ENCODE measurements at regions not wholly inside any gene's neighbourhood (a gene's known extent, or its start where the extent isn't known, plus 50 kb on each side); places are given as distances from the start of the nearest gene placed in this dataset.

DNA sequence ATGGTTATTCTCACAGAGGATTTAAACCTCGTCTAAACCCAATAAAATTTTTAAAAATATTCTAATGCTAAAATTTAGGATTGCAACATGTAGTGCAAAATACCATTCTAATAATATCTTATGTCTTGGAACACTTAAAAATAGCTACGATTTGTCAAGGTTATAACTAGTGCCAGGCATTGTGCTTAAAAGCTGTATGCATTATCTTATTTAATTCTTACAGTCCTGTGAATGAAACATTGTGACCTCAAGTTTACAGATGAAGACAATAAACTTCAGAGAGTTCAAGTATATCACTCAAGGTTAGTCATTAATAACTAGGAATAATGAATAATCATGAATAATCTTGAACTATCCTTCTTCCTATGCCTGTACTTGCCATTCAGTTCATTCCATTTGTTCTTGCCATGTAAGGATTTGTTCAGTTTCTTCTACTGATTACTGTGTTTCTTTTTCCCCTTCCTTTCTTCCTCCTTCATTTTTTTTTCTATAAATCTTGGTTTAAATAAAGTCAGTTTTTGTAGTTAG, 897.6 kb upstream of the NR2F2 start:
- intact Hi-C loops (cut with DNase I): no loop called here
- no peaks in the 10 kb centered on the region for H3K9me3 ChIP-seq
- H3K4me3 ChIP-seq: no peak overlapping the region
- DNase-seq (no peak), ATAC-seq (no peak)
- no peaks in the 10 kb centered on the region for H3K4me1 ChIP-seq
- TF ChIP-seq, protein P1, sequence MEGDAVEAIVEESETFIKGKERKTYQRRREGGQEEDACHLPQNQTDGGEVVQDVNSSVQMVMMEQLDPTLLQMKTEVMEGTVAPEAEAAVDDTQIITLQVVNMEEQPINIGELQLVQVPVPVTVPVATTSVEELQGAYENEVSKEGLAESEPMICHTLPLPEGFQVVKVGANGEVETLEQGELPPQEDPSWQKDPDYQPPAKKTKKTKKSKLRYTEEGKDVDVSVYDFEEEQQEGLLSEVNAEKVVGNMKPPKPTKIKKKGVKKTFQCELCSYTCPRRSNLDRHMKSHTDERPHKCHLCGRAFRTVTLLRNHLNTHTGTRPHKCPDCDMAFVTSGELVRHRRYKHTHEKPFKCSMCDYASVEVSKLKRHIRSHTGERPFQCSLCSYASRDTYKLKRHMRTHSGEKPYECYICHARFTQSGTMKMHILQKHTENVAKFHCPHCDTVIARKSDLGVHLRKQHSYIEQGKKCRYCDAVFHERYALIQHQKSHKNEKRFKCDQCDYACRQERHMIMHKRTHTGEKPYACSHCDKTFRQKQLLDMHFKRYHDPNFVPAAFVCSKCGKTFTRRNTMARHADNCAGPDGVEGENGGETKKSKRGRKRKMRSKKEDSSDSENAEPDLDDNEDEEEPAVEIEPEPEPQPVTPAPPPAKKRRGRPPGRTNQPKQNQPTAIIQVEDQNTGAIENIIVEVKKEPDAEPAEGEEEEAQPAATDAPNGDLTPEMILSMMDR (IDR thresholded peaks at IDR 0.05): no peak
- H3K27ac ChIP-seq: no peak overlapping the region
- H3K36me3 ChIP-seq: no peaks in the 10 kb centered on the region
- no peaks in the 10 kb centered on the region for H3K27me3 ChIP-seq

DNA sequence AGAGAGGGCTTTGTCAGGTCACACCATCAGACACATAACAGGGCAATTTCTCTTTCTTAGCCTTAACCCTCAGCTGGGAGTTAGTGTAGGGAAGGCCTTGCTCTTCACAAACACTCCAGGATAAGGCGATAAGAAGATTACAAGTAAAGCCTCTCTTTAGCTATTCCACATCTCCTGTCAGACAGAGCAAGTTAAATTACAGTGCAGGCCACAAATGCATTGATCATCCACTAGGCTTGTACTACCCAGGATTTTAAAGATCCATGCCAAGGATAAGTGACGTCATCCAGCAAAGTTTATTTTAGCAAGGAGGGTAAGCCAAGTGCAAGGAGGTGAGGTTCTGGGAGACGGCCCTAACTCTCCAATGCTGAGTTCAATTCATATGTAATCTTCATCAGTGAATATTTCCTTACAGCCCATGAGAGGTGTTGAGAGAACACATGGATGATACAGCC, 890.6 kb upstream of the NR2F2 start:
- TF ChIP-seq, protein P1 (IDR thresholded peaks at IDR 0.05): no peak
- H3K27me3 ChIP-seq: no peaks in the 10 kb centered on the region
- H3K36me3 ChIP-seq: no peaks in the 10 kb centered on the region
- intact Hi-C loops (cut with DNase I): no loop called here
- H3K4me3 ChIP-seq: no peak overlapping the region
- no peak overlapping the region for H3K27ac ChIP-seq
- H3K9me3 ChIP-seq: no peaks in the 10 kb centered on the region
- no peak for DNase-seq
- no peak for ATAC-seq
- no peaks in the 10 kb centered on the region for H3K4me1 ChIP-seq

DNA sequence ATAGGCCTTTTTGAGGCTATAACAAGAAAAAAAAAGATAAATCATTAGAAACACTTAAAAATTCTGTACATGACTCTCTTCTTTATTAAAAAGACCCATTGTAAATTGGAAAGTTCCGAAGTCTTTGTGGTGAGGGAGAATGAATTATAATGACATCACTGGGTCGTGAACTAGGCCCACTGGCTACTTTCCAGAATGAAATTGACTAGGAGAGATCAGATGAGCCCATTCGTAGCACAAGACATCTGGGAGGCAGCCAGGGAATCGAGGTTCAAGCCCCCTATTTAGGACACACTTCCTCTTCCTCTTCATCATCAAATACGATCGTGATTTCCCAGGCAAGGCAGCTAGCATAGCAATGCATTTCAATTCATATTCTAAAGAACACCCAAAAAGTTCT, 889.8 kb upstream of the NR2F2 start:
- Histone ChIP-seq H3K4me3 (no peak overlapping the region), H3K27ac (no peak overlapping the region), H3K4me1 (no peaks in the 10 kb centered on the region), H3K9me3 (no peaks in the 10 kb centered on the region), H3K27me3 (no peaks in the 10 kb centered on the region), H3K36me3 (no peaks in the 10 kb centered on the region)
- TF ChIP-seq, protein P1 (IDR thresholded peaks at IDR 0.05): no peak
- peak; percentile 37 for ATAC-seq
- no peak for DNase-seq
- intact Hi-C loops (cut with DNase I): no loop called here

DNA sequence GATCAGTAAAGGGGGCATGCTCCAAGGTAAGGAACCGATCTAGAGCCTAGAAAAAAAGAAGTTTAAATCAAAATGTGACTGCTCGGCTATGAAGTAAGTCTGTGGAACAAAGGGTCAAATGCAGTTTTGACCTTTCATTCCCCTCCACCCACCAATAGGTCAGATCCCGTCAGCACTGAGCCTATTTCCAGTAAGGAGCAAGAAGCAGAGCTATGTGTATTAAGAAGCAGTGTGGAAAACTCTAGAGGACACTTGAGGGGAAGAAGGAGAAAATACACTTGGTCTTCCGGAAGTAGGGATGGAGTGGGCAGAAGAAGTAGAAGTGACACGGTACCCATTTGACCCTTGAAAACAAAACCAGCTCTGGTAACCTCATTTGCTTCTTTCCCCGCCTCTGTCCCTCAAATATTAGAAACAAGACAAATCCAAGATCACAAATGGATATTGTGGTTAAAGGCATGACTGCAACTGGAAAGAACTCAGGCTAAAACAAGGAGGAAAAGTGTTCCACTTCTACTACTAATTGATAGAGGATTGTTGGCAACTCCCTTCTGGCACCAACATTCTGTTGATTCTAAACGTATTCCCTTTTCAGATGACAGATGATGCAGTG, 888.3 kb upstream of the NR2F2 start:
- Histone ChIP-seq H3K4me1 (no peaks in the 10 kb centered on the region), H3K4me3 (no peak overlapping the region), H3K27me3 (no peaks in the 10 kb centered on the region), H3K36me3 (no peaks in the 10 kb centered on the region), H3K27ac (no peak overlapping the region), H3K9me3 (no peaks in the 10 kb centered on the region)
- TF ChIP-seq, protein P1 (IDR thresholded peaks at IDR 0.05): no peak
- ATAC-seq: no peak
- no peak for DNase-seq
- intact Hi-C loops (cut with DNase I): no loop called here

DNA sequence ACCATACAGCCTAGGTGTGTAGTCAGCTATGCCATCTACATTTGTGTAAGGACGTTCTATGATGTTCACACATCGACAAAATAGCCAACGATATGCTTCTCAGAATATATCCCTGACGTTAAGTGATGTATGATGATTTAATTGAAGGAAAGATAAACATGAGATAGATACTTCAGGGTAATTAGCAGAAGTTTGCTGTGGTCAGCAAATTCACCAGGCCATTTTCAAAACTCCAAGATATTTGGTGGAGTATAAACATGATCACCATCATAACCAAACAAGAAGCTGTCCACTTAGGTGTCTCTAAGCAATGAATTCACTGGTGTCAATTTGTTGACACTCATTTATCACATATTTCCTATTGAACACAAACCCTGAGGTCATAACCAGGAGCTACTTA, 885.6 kb upstream of the NR2F2 start:
- Histone ChIP-seq H3K27ac (no peak overlapping the region), H3K27me3 (no peaks in the 10 kb centered on the region), H3K4me1 (no peaks in the 10 kb centered on the region), H3K36me3 (no peaks in the 10 kb centered on the region), H3K4me3 (no peak overlapping the region), H3K9me3 (no peaks in the 10 kb centered on the region)
- DNase-seq (no peak), ATAC-seq (no peak)
- intact Hi-C loops (cut with DNase I): no loop called here
- TF ChIP-seq, protein P1 (IDR thresholded peaks at IDR 0.05): no peak

DNA sequence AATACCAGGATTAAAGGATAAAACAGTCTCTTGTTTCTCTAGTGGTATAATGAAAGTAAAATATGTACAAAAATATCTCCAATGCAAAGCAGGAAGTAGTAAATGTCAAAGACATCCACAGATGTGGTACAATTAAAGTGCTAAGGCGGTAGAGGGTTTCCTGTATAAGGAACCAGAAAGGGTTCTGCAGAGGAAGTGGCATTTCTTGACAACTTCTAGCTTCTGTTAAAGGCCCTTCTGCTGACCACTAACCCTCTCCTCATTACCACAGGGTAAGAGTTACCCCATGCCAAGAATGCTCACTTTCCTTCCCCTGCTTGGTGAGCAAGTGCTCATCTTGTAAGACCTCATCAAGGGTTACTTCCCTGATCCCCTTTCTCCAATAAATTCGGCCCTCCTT, 883.6 kb upstream of the NR2F2 start:
- DNase-seq: no peak
- ATAC-seq: peak; percentile 28
- intact Hi-C loops (cut with DNase I): no loop called here
- Histone ChIP-seq H3K27me3 (no peaks in the 10 kb centered on the region), H3K4me1 (no peaks in the 10 kb centered on the region), H3K9me3 (no peaks in the 10 kb centered on the region), H3K27ac (no peak overlapping the region), H3K36me3 (no peaks in the 10 kb centered on the region), H3K4me3 (no peak overlapping the region)
- TF ChIP-seq, protein P1 (IDR thresholded peaks at IDR 0.05): no peak
